Activated naive CD8-positive, alpha-beta T cell treated with anti-CD3 and anti-CD28 coated beads for 36 hours (primary cell): ENCODE measurements at regions not wholly inside any gene's neighbourhood (a gene's known extent, or its start where the extent isn't known, plus 50 kb on each side); places are given as distances from the start of the nearest gene placed in this dataset.
"Not testable (repeated sequence)": the region's sequence is repeated elsewhere in the genome, so short reads cannot be mapped to it uniquely, and the experiment has no call there.

Source experiments
- DNase-seq: peaks from one replicate; pipeline ENCODE4 v3.0.0; 2021
- H3K27ac Mint-ChIP-seq: one replicate; pipeline ENCODE4 v1.8.0; 2022; ENCODE audit warnings: mild to moderate bottlenecking, moderate library complexity, mixed read lengths
- H3K27me3 Mint-ChIP-seq: one replicate; pipeline ENCODE4 v1.8.0; 2022; ENCODE audit warnings: mild to moderate bottlenecking, mixed read lengths
- H3K36me3 Mint-ChIP-seq: one replicate; pipeline ENCODE4 v1.8.0; 2021; ENCODE audit warnings: mild to moderate bottlenecking, mixed read lengths
- H3K4me1 Mint-ChIP-seq: one replicate; pipeline ENCODE4 v1.8.0; 2021; ENCODE audit warnings: mixed read lengths
- H3K4me3 Mint-ChIP-seq: one replicate; pipeline ENCODE4 v1.8.0; 2022; ENCODE audit warnings: mild to moderate bottlenecking, moderate library complexity, mixed read lengths
- H3K9me3 Mint-ChIP-seq: one replicate; pipeline ENCODE4 v1.8.0; 2022; ENCODE audit warnings: mixed read lengths

- H3K27ac Mint-ChIP-seq: no peak overlapping the region
- H3K4me3 Mint-ChIP-seq: no peak overlapping the region
- H3K36me3 Mint-ChIP-seq: no peaks in the 10 kb centered on the region
- H3K27me3 Mint-ChIP-seq: no peaks in the 10 kb centered on the region
- no peak for DNase-seq
- H3K4me1 Mint-ChIP-seq: no peaks in the 10 kb centered on the region
- H3K9me3 Mint-ChIP-seq: peaks cover 4% of the 10 kb centered on the region
Measured at GRCh38 chr7:119572132-119572531, 700.8 kb upstream of the KCND2 start.

GRCh38 chr7:119572541-119572940, 700.4 kb upstream of the KCND2 start:
- H3K27me3 Mint-ChIP-seq: no peaks in the 10 kb centered on the region
- DNase-seq: no peak

GRCh38 chr7:119578116-119578515, 694.9 kb upstream of the KCND2 start:
- Mint-ChIP-seq H3K9me3 (peaks cover 2% of the 10 kb centered on the region), H3K4me3 (no peak overlapping the region), H3K36me3 (no peaks in the 10 kb centered on the region), H3K4me1 (no peaks in the 10 kb centered on the region), H3K27ac (no peak overlapping the region), H3K27me3 (no peaks in the 10 kb centered on the region)
- DNase-seq: no peak

More at GRCh38 chr7:119572541-119572940, 700.4 kb upstream of the KCND2 start:
- H3K4me1 Mint-ChIP-seq: no peaks in the 10 kb centered on the region
- peaks cover 4% of the 10 kb centered on the region for H3K9me3 Mint-ChIP-seq
- H3K27ac Mint-ChIP-seq: no peak overlapping the region
- H3K36me3 Mint-ChIP-seq: no peaks in the 10 kb centered on the region
- H3K4me3 Mint-ChIP-seq: no peak overlapping the region

GRCh38 chr7:119594956-119595355, 678.0 kb upstream of the KCND2 start:
- Mint-ChIP-seq H3K27me3 (no peaks in the 10 kb centered on the region), H3K4me1 (no peaks in the 10 kb centered on the region), H3K27ac (no peak overlapping the region), H3K9me3 (peaks cover 3% of the 10 kb centered on the region), H3K36me3 (no peaks in the 10 kb centered on the region), H3K4me3 (no peak overlapping the region)
- DNase-seq: no peak

GRCh38 chr7:119596651-119597050, 676.3 kb upstream of the KCND2 start:
- Mint-ChIP-seq H3K4me1 (no peaks in the 10 kb centered on the region), H3K27me3 (no peaks in the 10 kb centered on the region), H3K4me3 (no peak overlapping the region), H3K36me3 (no peaks in the 10 kb centered on the region), H3K27ac (no peak overlapping the region), H3K9me3 (peaks cover 3% of the 10 kb centered on the region)
- no peak for DNase-seq

- no peaks in the 10 kb centered on the region for H3K4me1 Mint-ChIP-seq
- H3K4me3 Mint-ChIP-seq: no peak overlapping the region
- H3K36me3 Mint-ChIP-seq: no peaks in the 10 kb centered on the region
- no peak for DNase-seq
- H3K27me3 Mint-ChIP-seq: no peaks in the 10 kb centered on the region
- peaks cover 8% of the 10 kb centered on the region for H3K9me3 Mint-ChIP-seq
- no peak overlapping the region for H3K27ac Mint-ChIP-seq
Measured at GRCh38 chr7:119606297-119606696, 666.7 kb upstream of the KCND2 start.

GRCh38 chr7:119620769-119621168, 652.2 kb upstream of the KCND2 start:
- Mint-ChIP-seq H3K27me3 (no peaks in the 10 kb centered on the region), H3K4me1 (no peaks in the 10 kb centered on the region), H3K4me3 (no peak overlapping the region), H3K9me3 (peaks cover 6% of the 10 kb centered on the region), H3K36me3 (no peaks in the 10 kb centered on the region), H3K27ac (no peak overlapping the region)
- DNase-seq: no peak

- Mint-ChIP-seq H3K9me3 (peaks cover 2% of the 10 kb centered on the region), H3K27ac (no peak overlapping the region), H3K36me3 (no peaks in the 10 kb centered on the region), H3K4me1 (no peaks in the 10 kb centered on the region), H3K27me3 (no peaks in the 10 kb centered on the region), H3K4me3 (no peak overlapping the region)
- DNase-seq: no peak
Measured at GRCh38 chr7:119623427-119623826, 649.5 kb upstream of the KCND2 start.

GRCh38 chr7:119630406-119630969, 642.5 kb upstream of the KCND2 start:
- H3K4me3 Mint-ChIP-seq: no peak overlapping the region
- H3K27ac Mint-ChIP-seq: no peak overlapping the region
- H3K27me3 Mint-ChIP-seq: no peaks in the 10 kb centered on the region
- H3K36me3 Mint-ChIP-seq: no peaks in the 10 kb centered on the region
- no peak for DNase-seq
- peaks cover 2% of the 10 kb centered on the region for H3K9me3 Mint-ChIP-seq
- no peaks in the 10 kb centered on the region for H3K4me1 Mint-ChIP-seq

- not testable (repeated sequence) for H3K9me3 Mint-ChIP-seq, DNase-seq, H3K4me1 Mint-ChIP-seq, H3K27me3 Mint-ChIP-seq, H3K4me3 Mint-ChIP-seq, H3K27ac Mint-ChIP-seq, H3K36me3 Mint-ChIP-seq
Measured at GRCh38 chr7:119633812-119634211, 639.2 kb upstream of the KCND2 start.

- H3K27me3 Mint-ChIP-seq: no peaks in the 10 kb centered on the region
- no peaks in the 10 kb centered on the region for H3K36me3 Mint-ChIP-seq
- DNase-seq: no peak
- H3K9me3 Mint-ChIP-seq: peaks cover 10% of the 10 kb centered on the region
- no peaks in the 10 kb centered on the region for H3K4me1 Mint-ChIP-seq
- no peak overlapping the region for H3K4me3 Mint-ChIP-seq
- no peak overlapping the region for H3K27ac Mint-ChIP-seq
Measured at GRCh38 chr7:119640326-119640725, 632.6 kb upstream of the KCND2 start.

- DNase-seq: no peak
- Mint-ChIP-seq H3K36me3 (no peaks in the 10 kb centered on the region), H3K4me1 (no peaks in the 10 kb centered on the region), H3K27me3 (no peaks in the 10 kb centered on the region), H3K9me3 (peaks cover 10% of the 10 kb centered on the region), H3K4me3 (no peak overlapping the region), H3K27ac (no peak overlapping the region)
Measured at GRCh38 chr7:119640861-119641260, 632.1 kb upstream of the KCND2 start.

- no peak overlapping the region for H3K27ac Mint-ChIP-seq
Measured at GRCh38 chr7:119643558-119643957, 629.4 kb upstream of the KCND2 start.

GRCh38 chr7:119647286-119647685, 625.7 kb upstream of the KCND2 start:
- Mint-ChIP-seq H3K27me3 (no peaks in the 10 kb centered on the region), H3K4me1 (no peaks in the 10 kb centered on the region), H3K27ac (no peak overlapping the region), H3K9me3 (peaks cover 13% of the 10 kb centered on the region), H3K4me3 (no peak overlapping the region), H3K36me3 (no peaks in the 10 kb centered on the region)
- DNase-seq: no peak

More at GRCh38 chr7:119643558-119643957, 629.4 kb upstream of the KCND2 start:
- DNase-seq: no peak
- no peaks in the 10 kb centered on the region for H3K36me3 Mint-ChIP-seq
- no peaks in the 10 kb centered on the region for H3K27me3 Mint-ChIP-seq
- H3K9me3 Mint-ChIP-seq: peaks cover 8% of the 10 kb centered on the region
- no peak overlapping the region for H3K4me3 Mint-ChIP-seq
- no peaks in the 10 kb centered on the region for H3K4me1 Mint-ChIP-seq

- H3K9me3 Mint-ChIP-seq: peaks cover 16% of the 10 kb centered on the region
- H3K4me1 Mint-ChIP-seq, H3K4me3 Mint-ChIP-seq, DNase-seq, H3K36me3 Mint-ChIP-seq, H3K27ac Mint-ChIP-seq, H3K27me3 Mint-ChIP-seq: not testable (repeated sequence)
Measured at GRCh38 chr7:119648752-119649151, 624.2 kb upstream of the KCND2 start.

GRCh38 chr7:119660080-119660479, 612.9 kb upstream of the KCND2 start:
- H3K4me3 Mint-ChIP-seq: no peak overlapping the region
- no peaks in the 10 kb centered on the region for H3K27me3 Mint-ChIP-seq
- DNase-seq: no peak
- no peaks in the 10 kb centered on the region for H3K36me3 Mint-ChIP-seq
- H3K27ac Mint-ChIP-seq: no peak overlapping the region
- no peaks in the 10 kb centered on the region for H3K4me1 Mint-ChIP-seq
- H3K9me3 Mint-ChIP-seq: no peaks in the 10 kb centered on the region
